SU-DHL-6 (cell line): ENCODE measurements at regions not wholly inside any gene's neighbourhood (a gene's known extent, or its start where the extent isn't known, plus 50 kb on each side); places are given as distances from the start of the nearest gene placed in this dataset.
A peak's percentile ranks its signal among the peaks of the same experiment; 100 is the strongest.

Experiments
- H2AFZ ChIP-seq: fragments of 200-600 bp; sonication (generic); 2 replicates; pipeline ENCODE4 v1.6.1; 2014; ENCODE audit warnings: low read depth, mild to moderate bottlenecking, moderate library complexity, mixed read lengths, antibody characterized with exemption, low read length; ENCODE audit not compliant: severe bottlenecking
- H3F3A ChIP-seq: fragments of 200-600 bp; shearing (Covaris generic); 2 replicates; pipeline ENCODE4 v1.6.0; 2016; ENCODE audit warnings: antibody characterized with exemption, mild to moderate bottlenecking; ENCODE audit not compliant: insufficient read depth
- H3K27ac ChIP-seq: fragments of 200-600 bp; sonication (generic); 2 replicates; pipeline ENCODE4 v1.5.1; 2016; ENCODE audit warnings: low read depth, mild to moderate bottlenecking, low read length, moderate library complexity, mixed read lengths
- H3K27me3 ChIP-seq: fragments of 200-600 bp; sonication (generic), shearing (Covaris generic); 2 replicates; pipeline ENCODE4 v1.6.0; 2014; ENCODE audit warnings: mild to moderate bottlenecking, low read length
- H3K36me3 ChIP-seq: fragments of 200-600 bp; sonication (generic); 2 replicates; pipeline ENCODE4 v1.6.1; 2014; ENCODE audit warnings: mild to moderate bottlenecking, low read length, mixed read lengths
- H3K4me2 ChIP-seq: fragments of 300-600, 200-600 bp; shearing (Covaris generic), sonication (generic); 2 replicates; pipeline ENCODE4 v1.6.0; 2014; ENCODE audit warnings: low read length, low read depth, mild to moderate bottlenecking; ENCODE audit not compliant: poor library complexity, severe bottlenecking
- H3K4me3 ChIP-seq: fragments of 200-600 bp; sonication (generic); 2 replicates; pipeline ENCODE4 v1.5.1; 2014; ENCODE audit warnings: antibody characterized with exemption, low read length, mild to moderate bottlenecking, mixed read lengths; ENCODE audit not compliant: insufficient read depth, poor library complexity, severe bottlenecking
- H3K79me2 ChIP-seq: fragments of 200-600 bp; sonication (generic); 2 replicates; pipeline ENCODE4 v1.6.1; 2014; ENCODE audit warnings: mild to moderate bottlenecking, low read length, moderate library complexity; ENCODE audit not compliant: insufficient read depth
- H3K9ac ChIP-seq: fragments of 200-600 bp; sonication (generic); 2 replicates; pipeline ENCODE4 v1.7.0; 2014; ENCODE audit warnings: mild to moderate bottlenecking, low read length
- H3K9me2 ChIP-seq: fragments of 200-600 bp; sonication (generic); replicated peaks from 2 replicates; pipeline ENCODE4 v1.6.1; 2014; ENCODE audit warnings: low read length; ENCODE audit not compliant: insufficient read depth
- H3K9me3 ChIP-seq: fragments of 200-600 bp; sonication (generic); 2 replicates; pipeline ENCODE4 v1.6.1; 2014; ENCODE audit warnings: low read length, mixed read lengths; ENCODE audit not compliant: insufficient read depth
- H4K20me1 ChIP-seq: fragments of 200-600 bp; sonication (generic); 2 replicates; pipeline ENCODE4 v1.6.1; 2014; ENCODE audit warnings: low read depth, mild to moderate bottlenecking, antibody characterized with exemption, low read length, moderate library complexity, mixed read lengths
- EZH2phosphoT487 ChIP-seq: fragments of 200-600 bp; sonication (generic), shearing (Covaris generic); conservative IDR thresholded peaks from 2 replicates; pipeline ENCODE4 v1.6.1; 2018; ENCODE audit warnings: mild to moderate bottlenecking, antibody characterized with exemption, low read length, moderate library complexity, mixed read lengths
- TF ChIP-seq, protein P1 (sequence below): fragments of 200-600 bp; sonication (generic); IDR thresholded peaks from one replicate; pipeline ENCODE4 v1.5.1; 2017; ENCODE audit warnings: antibody characterized with exemption, mild to moderate bottlenecking, low read length, moderate library complexity; ENCODE audit not compliant: insufficient read depth, poor library complexity, severe bottlenecking

GRCh38 chr5:4295663-4296339, 700.2 kb downstream of the IRX1 start:
- Histone ChIP-seq H3K9me2 (no peaks in the 10 kb centered on the region), H4K20me1 (no peaks in the 10 kb centered on the region), H3K79me2 (no peaks in the 10 kb centered on the region), H3K27me3 (no peaks in the 10 kb centered on the region), H3F3A (no peaks in the 10 kb centered on the region), H3K27ac (no peak overlapping the region), H3K36me3 (no peaks in the 10 kb centered on the region), H3K9me3 (no peaks in the 10 kb centered on the region), H2AFZ (no peak overlapping the region), H3K4me2 (no peak overlapping the region), H3K4me3 (no peak overlapping the region), H3K9ac (no peak overlapping the region)
- TF ChIP-seq, protein P1, sequence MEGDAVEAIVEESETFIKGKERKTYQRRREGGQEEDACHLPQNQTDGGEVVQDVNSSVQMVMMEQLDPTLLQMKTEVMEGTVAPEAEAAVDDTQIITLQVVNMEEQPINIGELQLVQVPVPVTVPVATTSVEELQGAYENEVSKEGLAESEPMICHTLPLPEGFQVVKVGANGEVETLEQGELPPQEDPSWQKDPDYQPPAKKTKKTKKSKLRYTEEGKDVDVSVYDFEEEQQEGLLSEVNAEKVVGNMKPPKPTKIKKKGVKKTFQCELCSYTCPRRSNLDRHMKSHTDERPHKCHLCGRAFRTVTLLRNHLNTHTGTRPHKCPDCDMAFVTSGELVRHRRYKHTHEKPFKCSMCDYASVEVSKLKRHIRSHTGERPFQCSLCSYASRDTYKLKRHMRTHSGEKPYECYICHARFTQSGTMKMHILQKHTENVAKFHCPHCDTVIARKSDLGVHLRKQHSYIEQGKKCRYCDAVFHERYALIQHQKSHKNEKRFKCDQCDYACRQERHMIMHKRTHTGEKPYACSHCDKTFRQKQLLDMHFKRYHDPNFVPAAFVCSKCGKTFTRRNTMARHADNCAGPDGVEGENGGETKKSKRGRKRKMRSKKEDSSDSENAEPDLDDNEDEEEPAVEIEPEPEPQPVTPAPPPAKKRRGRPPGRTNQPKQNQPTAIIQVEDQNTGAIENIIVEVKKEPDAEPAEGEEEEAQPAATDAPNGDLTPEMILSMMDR = peak; percentile 35
- TF ChIP-seq EZH2phosphoT487 = no peak

DNA sequence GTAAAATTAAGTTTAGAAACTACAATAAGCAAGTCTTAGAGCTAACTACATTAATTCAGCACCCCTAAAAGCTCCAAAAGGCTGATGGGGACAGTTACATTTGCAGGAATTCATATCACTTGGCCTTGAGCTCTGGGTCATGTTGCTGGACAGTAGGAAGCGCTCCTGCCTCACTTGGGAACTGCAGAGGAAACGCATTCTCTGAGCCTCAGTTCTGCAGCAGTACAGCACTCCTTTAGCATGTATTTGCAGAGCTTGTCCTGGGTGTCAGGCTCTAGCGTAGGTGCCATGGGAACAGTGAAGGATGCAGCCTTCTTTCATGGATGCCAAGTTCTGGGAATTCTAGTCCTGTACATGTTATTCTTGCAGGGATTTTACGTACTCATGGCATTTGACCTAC, 710.4 kb downstream of the IRX1 start:
- H3K9me3 ChIP-seq = no peaks in the 10 kb centered on the region
- no peak overlapping the region for H2AFZ ChIP-seq
- TF ChIP-seq, protein P1 = no peak
- TF ChIP-seq EZH2phosphoT487 = no peak
- no peaks in the 10 kb centered on the region for H3K27me3 ChIP-seq
- no peak overlapping the region for H3K4me3 ChIP-seq
- no peaks in the 10 kb centered on the region for H3K36me3 ChIP-seq
- H3K9ac ChIP-seq = no peak overlapping the region
- H3K27ac ChIP-seq = no peak overlapping the region
- no peak overlapping the region for H3K4me2 ChIP-seq
- H3K9me2 ChIP-seq = no peaks in the 10 kb centered on the region
- H3F3A ChIP-seq = no peaks in the 10 kb centered on the region
- no peaks in the 10 kb centered on the region for H3K79me2 ChIP-seq
- H4K20me1 ChIP-seq = no peaks in the 10 kb centered on the region

DNA sequence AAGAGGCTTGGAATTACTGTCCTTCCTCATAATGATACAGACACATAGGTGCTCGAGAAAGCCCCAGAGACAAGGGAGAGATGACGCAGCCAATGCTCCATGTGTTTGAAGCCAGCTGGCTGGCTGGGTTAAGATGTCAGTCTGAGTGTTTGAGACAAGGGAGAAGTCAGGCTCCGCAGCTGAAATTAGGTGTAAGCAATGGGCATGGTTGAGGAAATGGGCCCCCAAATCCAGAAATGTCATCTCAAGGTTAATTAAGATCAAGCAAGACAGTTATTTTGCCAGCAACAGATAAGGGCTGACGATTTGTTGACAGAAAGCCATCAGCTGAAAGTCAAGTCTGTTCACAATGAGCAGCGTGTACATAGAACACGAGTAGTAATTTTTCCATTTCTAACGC, 713.4 kb downstream of the IRX1 start:
- Histone ChIP-seq H3K4me3 (no peak overlapping the region), H3K9me2 (no peaks in the 10 kb centered on the region), H3K27me3 (no peaks in the 10 kb centered on the region), H3K4me2 (no peak overlapping the region), H3K27ac (no peak overlapping the region), H4K20me1 (no peaks in the 10 kb centered on the region), H3K9ac (no peak overlapping the region), H3K36me3 (no peaks in the 10 kb centered on the region), H2AFZ (no peak overlapping the region), H3K79me2 (no peaks in the 10 kb centered on the region), H3K9me3 (no peaks in the 10 kb centered on the region), H3F3A (no peaks in the 10 kb centered on the region)
- no peak for TF ChIP-seq EZH2phosphoT487
- TF ChIP-seq, protein P1 = no peak
